HepG2 (cell line): ENCODE measurements at regions not wholly inside any gene's neighbourhood (a gene's known extent, or its start where the extent isn't known, plus 50 kb on each side); places are given as distances from the start of the nearest gene placed in this dataset.

Experiments
- ATAC-seq: fragments of 200-7000 bp; cut with Tn5 transposase; 3 replicates; pipeline ENCODE4 v1.9.1; 2020; ENCODE audit warnings: mild to moderate bottlenecking, moderate library complexity
- BruUV-seq: library from RNA; stranded (reverse); fragments of 400-500 nt; replicated peaks from 2 replicates; lab custom pipeline; 2021; lab: Mats Ljungman, UMichigan
- CTCF ChIA-PET: fragments of 300-600 bp; formaldehyde crosslinking; extraction: SDS; loops from one replicate; lab custom pipeline; 2021; ENCODE audit warnings: low total read pairs, inconsistent platforms, low intra/inter-chr PET ratio; lab: Yijun Ruan, JAX
- POLR2A ChIA-PET: fragments of 350-600 bp; sonication (Branson Sonifier 250); formaldehyde crosslinking; loops from one replicate; lab custom pipeline; 2020; ENCODE audit warnings: antibody characterized with exemption, inconsistent platforms; lab: Yijun Ruan, JAX
- DNase-seq: peaks from one replicate; pipeline ENCODE4 v3.0.0-alpha.2; 2015; ENCODE audit warnings: low spot score
- FAIRE-seq: peaks from 3 replicates; lab custom pipeline; 2011; peaks lifted over from hg19 to GRCh38; lab: Jason Lieb, UNC
- H2AFZ ChIP-seq: one replicate; pipeline ENCODE4 v1.6.1; 2011; ENCODE audit warnings: low read length, inconsistent platforms
- H3K27ac ChIP-seq: fragments of 300-600 bp; 3 replicates; pipeline ENCODE4 v1.8.0; 2011; ENCODE audit warnings: mixed run types, mild to moderate bottlenecking, mixed read lengths, low read length, inconsistent platforms; ENCODE audit not compliant: insufficient read depth; ENCODE audit errors: extremely low read length
- H3K27me3 ChIP-seq, 2 experiments: fragments of 200-600 bp in 1 of 2; 2 replicates in 1 of 2; 3 replicates in 1 of 2; pipeline versions ENCODE4 v1.6.0 to v1.8.0; 2011; ENCODE audit warnings: low read length in 2 of 2, mild to moderate bottlenecking in 2 of 2, moderate library complexity in 2 of 2, inconsistent platforms in 1 of 2; ENCODE audit not compliant: insufficient read depth in 2 of 2, control insufficient read depth in 1 of 2
- H3K36me3 ChIP-seq, 2 experiments: fragments of 200-600 bp in 1 of 2; replicated peaks in 1 of 2; 2 replicates in 1 of 2; 3 replicates in 1 of 2; pipeline versions ENCODE4 v1.5.1 to v1.8.0; 2011; ENCODE audit warnings: low read length in 2 of 2, inconsistent platforms in 1 of 2; ENCODE audit not compliant: insufficient read depth in 2 of 2, control insufficient read depth in 1 of 2
- H3K4me1 ChIP-seq: 2 replicates; pipeline ENCODE4 v1.5.1; 2012; ENCODE audit warnings: low read length, inconsistent platforms; ENCODE audit not compliant: insufficient read depth
- H3K4me2 ChIP-seq: 2 replicates; pipeline ENCODE4 v1.6.0; 2011; ENCODE audit warnings: low read depth, low read length, inconsistent platforms
- H3K4me3 ChIP-seq, 3 experiments: fragments of 200-600 bp in 1 of 3; sonication (generic), shearing (Covaris generic) in 1 of 3; replicated peaks in 1 of 3; 2 replicates each; pipeline ENCODE4 v1.5.1; 2011 to 2016; ENCODE audit warnings: low read length in 3 of 3, inconsistent platforms in 2 of 3, low read depth in 2 of 3, mild to moderate bottlenecking in 2 of 3, control low read depth in 1 of 3, mixed read lengths in 1 of 3; ENCODE audit not compliant: insufficient read depth in 1 of 3
- H3K79me2 ChIP-seq: one replicate; pipeline ENCODE4 v1.6.1; 2011; ENCODE audit warnings: low read length, inconsistent platforms; ENCODE audit not compliant: insufficient read depth
- H3K9ac ChIP-seq: 2 replicates; pipeline ENCODE4 v1.6.0; 2011; ENCODE audit warnings: mild to moderate bottlenecking, low read depth, low read length, inconsistent platforms; ENCODE audit not compliant: insufficient read depth
- H3K9me3 ChIP-seq: 2 replicates; pipeline ENCODE4 v1.5.1; 2012; ENCODE audit warnings: mild to moderate bottlenecking, low read length
- H4K20me1 ChIP-seq: 2 replicates; pipeline ENCODE4 v1.6.0; 2011; ENCODE audit warnings: inconsistent platforms, mild to moderate bottlenecking, low read length, moderate library complexity; ENCODE audit not compliant: insufficient read depth
- IKZF1 ChIP-seq: fragments of 450-650 bp; IDR thresholded peaks from 2 replicates; pipeline ENCODE4 v1.7.1; 2016
- MXD3 ChIP-seq: IDR thresholded peaks from 2 replicates; pipeline ENCODE4 v1.6.1; 2016; ENCODE audit warnings: mild to moderate bottlenecking, missing biosample characterization, missing genetic modification reagents
- PTBP1 ChIP-seq: fragments of 200-400 bp; formaldehyde crosslinking; IDR thresholded peaks from 2 replicates; pipeline ENCODE4 v1.6.1; 2018; ENCODE audit warnings: low read length, low read depth; ENCODE audit not compliant: poor library complexity, severe bottlenecking
- RNF2 ChIP-seq: fragments of 450-650 bp; conservative IDR thresholded peaks from 2 replicates; pipeline ENCODE4 v1.6.1; 2016; ENCODE audit warnings: low read depth
- RORA ChIP-seq: sonication (generic); formaldehyde crosslinking; IDR thresholded peaks from 2 replicates; pipeline ENCODE4 v1.5.0; 2020; ENCODE audit warnings: mild to moderate bottlenecking, missing genetic modification reagents, moderate library complexity
- SOX13 ChIP-seq, 3 experiments: fragments of 450-650 bp in 1 of 3; sonication (generic) in 1 of 3; formaldehyde crosslinking in 1 of 3; IDR thresholded peaks in 2 of 3; conservative IDR thresholded peaks in 1 of 3; 2 replicates each; pipeline versions ENCODE4 v1.5.0 to v1.6.1; 2016 to 2020; ENCODE audit warnings: antibody characterized with exemption in 1 of 3, mild to moderate bottlenecking in 1 of 3, missing compliant biosample characterization in 1 of 3, missing genetic modification reagents in 1 of 3, moderate library complexity in 1 of 3
- TOE1 ChIP-seq: sonication (generic); formaldehyde crosslinking; IDR thresholded peaks from 2 replicates; pipeline ENCODE4 v1.4.0; 2020; ENCODE audit warnings: mild to moderate bottlenecking, missing genetic modification reagents
- USF2 ChIP-seq, 2 experiments: sonication (generic) in 1 of 2; formaldehyde crosslinking in 1 of 2; IDR thresholded peaks; 2 replicates each; pipeline versions ENCODE4 v1.5.1 to v1.6.1; 2011 to 2020; ENCODE audit warnings: borderline replicate concordance in 1 of 2, low read depth in 1 of 2, low read length in 1 of 2, mild to moderate bottlenecking in 1 of 2, missing genetic modification reagents in 1 of 2, moderate library complexity in 1 of 2
- YEATS4 ChIP-seq: sonication (generic); formaldehyde crosslinking; IDR thresholded peaks from 2 replicates; pipeline ENCODE4 v1.4.0; 2020; ENCODE audit warnings: missing genetic modification reagents, borderline replicate concordance
- ZBTB44 ChIP-seq: sonication (generic); formaldehyde crosslinking; IDR thresholded peaks from 2 replicates; pipeline ENCODE4 v1.4.0; 2020; ENCODE audit warnings: missing genetic modification reagents
- ZNF20 ChIP-seq: sonication (generic); formaldehyde crosslinking; IDR thresholded peaks from 2 replicates; pipeline ENCODE4 v1.4.0; 2020; ENCODE audit warnings: mild to moderate bottlenecking, moderate library complexity, missing genetic modification reagents
- ZNF703 ChIP-seq: sonication (generic); formaldehyde crosslinking; IDR thresholded peaks from 2 replicates; pipeline ENCODE4 v1.5.1; 2020; ENCODE audit warnings: missing genetic modification reagents, mild to moderate bottlenecking, moderate library complexity, borderline replicate concordance
- WGBS: methylation state at CpG from one replicate; pipeline ENCODE4 v1.1.6; 2017; ENCODE audit warnings: low lambda C conversion rate; 5-methylcytosine and 5-hydroxymethylcytosine counted together
- in situ Hi-C: cut with HindIII; loops from 2 replicates; pipeline ENCODE4 v1.10.0; 2017; ENCODE audit warnings: low pct_unique_long_range_greater_than_20kb; ENCODE audit not compliant: extremely low pct_ligation_motif_present
- intact Hi-C: fragments of 100-400 bp; cut with micrococcal nuclease; formaldehyde crosslinking; loops from one replicate; pipeline ENCODE4 v1.10.0; 2022; ENCODE audit not compliant: unreplicated experiment
- TF ChIP-seq, protein P1 (sequence below): sonication (generic); formaldehyde crosslinking; IDR thresholded peaks from 2 replicates; pipeline ENCODE4 v1.4.0; 2020; ENCODE audit warnings: missing genetic modification reagents

GRCh38 chr1:96901783-96902363, 180.3 kb downstream of the PTBP2 start:
- CTCF ChIA-PET = no interaction called here
- Histone ChIP-seq H3K4me2 (no peak overlapping the region), H2AFZ (no peak overlapping the region), H3K9me3 (peaks cover 20% of the 10 kb centered on the region), H3K79me2 (no peaks in the 10 kb centered on the region), H3K9ac (no peak overlapping the region), H3K36me3 (no peaks in the 10 kb centered on the region), H4K20me1 (no peaks in the 10 kb centered on the region), H3K27ac (no peak overlapping the region), H3K4me3 (no peak overlapping the region), H3K4me1 (no peaks in the 10 kb centered on the region), H3K27me3 (no peaks in the 10 kb centered on the region; a peak in 1 of 5 replicates)
- TF ChIP-seq, protein P1, sequence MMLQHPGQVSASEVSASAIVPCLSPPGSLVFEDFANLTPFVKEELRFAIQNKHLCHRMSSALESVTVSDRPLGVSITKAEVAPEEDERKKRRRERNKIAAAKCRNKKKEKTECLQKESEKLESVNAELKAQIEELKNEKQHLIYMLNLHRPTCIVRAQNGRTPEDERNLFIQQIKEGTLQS = no peak
- TF ChIP-seq TOE1 (CRISPR knock-in tag) (no peak), IKZF1 (no peak), PTBP1 (no peak), YEATS4 (CRISPR knock-in tag) (no peak), ZNF703 (no peak), ZNF20 (CRISPR knock-in tag) (no peak), SOX13 (IDR thresholded peaks at IDR 0.05) (no peak), SOX13 (CRISPR knock-in tag; conservative IDR thresholded peaks at IDR 0.05 in 1 of 2, IDR thresholded peaks at IDR 0.05 in 1 of 2) (no peak), USF2 (IDR thresholded peaks at IDR 0.05; ENCODE audit: low read depth, low read length) (no peak), USF2 (CRISPR knock-in tag; IDR thresholded peaks at IDR 0.05; ENCODE audit: borderline replicate concordance) (no peak), MXD3 (CRISPR knock-in tag) (no peak), RNF2 (no peak), ZBTB44 (CRISPR knock-in tag) (no peak), RORA (CRISPR knock-in tag) (no peak)
- no TSS peak for BruUV-seq
- no peak for FAIRE-seq
- POLR2A ChIA-PET = no interaction called here
- intact Hi-C loops = no loop called here
- WGBS = 40% methylated on average over 10 of the region's 10 CpGs
- DNase-seq = no peak
- in situ Hi-C loops = no loop called here
- ATAC-seq = no peak
